HG03342 (cell line): ENCODE measurements at regions not wholly inside any gene's neighbourhood (a gene's known extent, or its start where the extent isn't known, plus 50 kb on each side); places are given as distances from the start of the nearest gene placed in this dataset.

Experiments
- ATAC-seq: cut with Tn5 transposase; IDR thresholded peaks from one replicate; pipeline ENCODE4 v1.9.1; 2021; ENCODE audit warnings: mild to moderate bottlenecking, moderate library complexity; ENCODE audit not compliant: unreplicated experiment

DNA sequence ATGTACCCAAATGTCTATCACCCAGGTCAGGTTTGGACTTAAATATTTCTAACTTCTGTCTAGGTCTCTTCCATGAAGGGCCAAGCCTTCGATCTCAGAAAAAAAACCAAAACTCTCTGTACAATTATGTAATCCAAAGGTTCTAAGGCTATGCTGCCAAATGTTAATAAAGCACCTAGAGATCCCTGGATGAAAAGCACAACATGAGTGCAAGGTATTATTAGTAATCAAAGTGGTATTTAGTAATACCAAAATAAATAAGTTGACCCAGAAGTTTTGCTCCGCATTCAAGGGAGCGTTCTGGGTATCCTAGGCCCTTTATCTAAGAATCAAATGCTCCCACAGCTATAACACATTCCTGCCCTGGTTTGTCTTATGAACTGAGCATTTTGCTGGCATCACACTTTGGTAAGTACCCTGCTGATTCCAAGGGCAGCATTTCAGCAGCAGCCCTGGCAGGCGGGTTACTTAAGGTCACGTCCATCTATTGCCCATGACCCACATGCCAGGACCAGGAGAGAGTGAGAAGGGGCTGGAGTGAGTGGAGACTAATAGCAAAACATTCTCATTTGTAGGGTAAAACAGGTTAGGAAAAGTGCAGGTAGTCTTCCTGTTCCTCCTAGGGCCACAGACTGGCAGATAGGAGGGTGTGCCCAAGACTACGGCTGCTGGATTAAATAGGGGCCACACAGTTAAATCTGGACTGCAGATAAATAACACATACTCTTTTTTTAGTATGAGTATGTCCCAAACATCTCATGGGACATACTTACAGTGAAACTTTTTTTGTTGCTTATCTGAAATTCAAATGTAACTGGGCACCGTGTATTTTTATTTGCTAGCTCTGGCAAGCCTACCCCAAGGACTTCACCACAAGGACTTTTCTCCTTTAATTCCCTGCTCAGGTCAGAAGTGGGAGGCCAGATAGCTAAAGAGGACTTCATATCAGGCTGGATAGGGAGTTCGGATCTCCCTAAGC is 76.0 kb upstream of the SNRK start:
- no peak for ATAC-seq

DNA sequence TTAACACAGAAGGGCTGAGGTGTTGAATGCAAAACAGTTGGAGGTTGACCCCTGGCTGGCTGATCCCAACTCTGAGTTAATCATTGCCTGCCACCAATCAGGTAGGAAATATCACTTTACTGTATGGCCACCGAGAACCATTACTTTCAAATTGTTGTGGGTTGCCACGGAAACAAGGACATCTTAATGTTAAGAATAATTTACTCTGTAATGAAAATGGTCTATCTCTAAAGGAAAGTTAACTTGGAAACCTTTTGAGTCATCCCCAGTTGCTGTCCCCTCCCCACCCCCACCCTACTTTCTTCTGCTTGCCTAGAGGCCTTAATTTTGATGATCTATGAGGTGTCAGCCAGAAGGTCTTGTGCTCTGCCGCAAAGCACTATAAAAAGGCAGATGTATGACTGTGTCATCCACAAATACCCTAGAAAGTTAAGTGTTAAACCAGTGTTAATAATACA is 78.7 kb upstream of the SNRK start:
- no peak for ATAC-seq

DNA sequence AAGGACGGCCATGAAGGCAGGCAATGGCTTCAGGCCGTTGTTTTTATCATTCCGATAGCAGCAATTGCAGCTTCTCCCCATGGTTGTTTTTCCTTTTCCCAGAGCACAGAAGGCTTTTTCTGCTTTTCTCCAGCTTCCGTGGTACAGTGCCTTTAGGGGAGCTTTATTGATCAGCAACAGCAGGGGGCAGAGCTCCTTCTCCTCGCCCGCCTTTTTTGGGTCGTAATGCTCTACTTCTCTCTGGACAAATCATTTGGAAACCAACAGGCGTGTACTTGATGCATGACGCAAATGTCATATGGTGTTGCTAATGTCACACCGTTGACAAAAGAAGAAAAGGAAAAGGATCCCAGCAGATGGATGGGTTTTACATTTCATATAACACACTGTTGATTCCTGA is 79.7 kb upstream of the SNRK start:
- ATAC-seq, result no peak

DNA sequence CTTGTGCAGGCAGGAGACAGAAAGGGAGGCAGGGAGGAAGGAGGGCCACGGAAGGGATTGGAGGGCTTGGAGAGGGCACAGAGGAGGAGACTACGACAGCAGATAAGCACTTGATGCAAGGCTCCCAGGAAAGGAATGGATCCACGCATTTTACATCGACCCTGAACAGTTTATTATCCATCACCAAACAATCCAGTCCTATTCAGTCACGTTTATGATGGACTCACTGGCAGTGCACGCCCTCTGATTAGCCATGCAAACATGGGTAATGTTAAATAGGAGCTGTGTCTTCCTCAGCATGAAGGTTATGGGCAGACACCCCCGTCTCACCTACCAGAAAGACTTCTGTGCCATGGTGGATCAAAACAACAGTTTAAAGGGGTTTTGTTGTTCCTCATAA is 80.2 kb upstream of the SNRK start:
- ATAC-seq, result no peak

DNA sequence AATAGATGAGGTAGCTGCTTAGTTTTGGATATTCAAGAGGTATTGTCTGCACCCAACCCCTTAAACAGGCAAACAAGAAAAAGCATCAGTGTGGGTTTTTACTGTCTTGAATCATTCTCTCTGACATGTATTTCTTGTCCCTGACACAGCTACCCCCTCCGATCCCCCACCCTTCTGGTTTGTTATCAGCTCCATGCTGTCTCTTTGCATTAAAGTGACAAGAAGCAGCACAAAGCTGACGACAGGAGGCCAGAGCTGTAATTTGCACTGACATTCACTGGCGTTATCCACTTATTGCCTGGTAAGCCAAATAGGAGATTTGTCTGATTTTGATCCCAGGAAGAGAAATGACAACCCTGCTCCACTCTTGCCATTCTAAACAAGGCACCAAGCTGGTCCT is 83.3 kb upstream of the SNRK start:
- ATAC-seq, result no peak

DNA sequence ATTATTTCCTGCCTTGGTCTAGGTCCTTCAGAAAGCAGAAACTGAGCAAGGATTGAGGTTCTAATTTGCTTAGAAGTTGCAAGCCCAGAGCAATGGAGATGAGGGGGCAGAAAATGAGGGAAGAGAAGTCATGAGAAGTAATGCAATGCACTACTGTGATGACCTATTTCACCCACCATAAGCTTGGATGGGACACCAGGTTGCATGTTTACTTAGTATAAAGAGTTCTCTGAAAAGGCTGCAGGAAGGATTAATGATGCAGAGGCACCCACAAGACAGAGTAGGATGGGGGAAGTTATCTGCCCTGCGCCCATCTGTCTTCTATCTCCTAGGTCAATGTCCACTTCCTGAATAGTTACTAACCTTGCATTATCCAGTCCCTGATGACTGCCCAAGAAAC is 84.8 kb upstream of the SNRK start:
- ATAC-seq, result no peak

DNA sequence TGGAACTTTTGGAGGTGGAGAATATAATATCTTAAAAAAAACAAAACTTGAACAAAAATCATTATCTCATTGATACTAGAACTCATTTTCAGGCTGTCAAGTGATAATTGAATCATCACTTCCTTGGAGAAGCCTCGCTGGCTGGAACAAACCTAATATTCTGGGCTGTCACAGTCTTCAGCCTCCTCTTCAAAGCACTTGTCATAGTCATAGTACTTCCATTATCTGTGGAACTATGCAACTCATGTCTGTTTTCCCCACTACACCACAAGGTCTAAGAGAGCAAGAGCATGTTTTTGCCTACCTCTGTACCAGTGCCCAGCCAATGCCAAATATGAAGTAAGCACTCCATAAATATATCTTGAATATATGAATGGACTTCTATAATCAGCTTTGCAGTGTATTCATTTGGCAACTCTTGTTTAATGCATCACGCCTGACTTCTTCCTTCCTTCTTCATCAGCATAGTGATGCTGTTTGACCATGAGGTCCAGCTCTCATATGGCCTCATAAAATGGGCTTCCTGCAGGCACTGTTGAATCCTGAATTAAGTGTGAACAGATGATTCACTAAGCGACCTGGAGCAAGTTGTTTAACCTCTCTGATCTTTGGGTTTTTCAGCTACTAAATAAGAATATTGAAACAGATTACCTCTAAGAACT is 86.6 kb upstream of the SNRK start:
- ATAC-seq, result no peak

DNA sequence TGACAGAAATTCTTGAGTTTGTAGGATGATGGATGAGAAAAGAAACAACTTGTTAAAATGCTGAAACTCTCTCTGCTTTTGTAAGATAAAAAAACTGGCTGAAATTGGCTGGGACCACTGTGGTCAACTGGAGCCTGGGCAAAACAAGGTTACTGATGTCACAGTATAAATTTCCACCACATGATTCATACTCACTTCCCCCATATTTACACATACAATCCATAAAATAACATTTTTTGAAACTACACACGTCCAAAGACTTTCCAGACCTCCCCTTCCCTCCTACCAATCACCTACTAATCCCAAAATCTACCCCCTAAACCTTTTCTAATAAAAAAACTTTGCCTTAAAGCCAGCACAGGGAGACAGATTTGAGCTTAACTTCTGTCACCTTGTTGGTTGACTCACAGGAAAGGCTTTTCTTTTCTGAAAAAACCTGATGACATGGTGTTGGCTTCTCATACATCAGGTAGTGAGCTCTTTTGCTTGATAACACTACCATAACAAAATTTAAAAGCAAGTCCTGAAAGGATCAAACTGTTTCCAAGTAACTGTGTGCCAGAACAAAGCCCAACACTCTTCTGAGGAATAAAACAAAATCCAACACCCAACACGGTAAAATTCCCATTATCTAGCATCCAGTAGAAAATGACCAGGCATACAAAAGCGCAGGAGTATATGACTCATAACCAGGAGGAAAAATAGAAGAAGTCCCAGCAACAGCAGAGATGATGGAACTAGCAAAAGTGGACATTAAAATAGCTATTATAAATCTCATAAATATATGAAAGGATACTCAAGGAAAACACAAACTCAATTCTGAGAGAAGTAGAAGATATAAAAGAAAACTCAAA is 87.3 kb upstream of the SNRK start:
- ATAC-seq, result no peak

DNA sequence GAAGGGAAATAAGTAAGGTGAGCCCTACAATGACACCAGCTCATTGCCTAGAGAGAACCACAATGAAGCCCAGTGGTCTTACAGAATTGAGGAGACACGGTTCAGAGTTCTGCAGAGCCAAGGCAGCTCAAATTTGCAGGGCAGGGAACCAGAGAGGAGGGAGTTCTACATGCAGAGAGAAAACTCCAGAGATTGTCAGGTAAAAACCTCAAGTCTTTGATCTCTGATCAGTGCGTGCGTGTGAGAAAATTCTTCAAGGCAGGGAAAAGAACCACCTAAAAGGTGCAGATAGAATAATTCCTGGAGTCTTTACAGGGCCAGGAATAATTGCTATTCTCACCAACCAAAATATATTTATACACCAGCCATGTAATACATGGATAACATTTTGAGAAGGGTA is 88.0 kb upstream of the SNRK start:
- ATAC-seq, result no peak

DNA sequence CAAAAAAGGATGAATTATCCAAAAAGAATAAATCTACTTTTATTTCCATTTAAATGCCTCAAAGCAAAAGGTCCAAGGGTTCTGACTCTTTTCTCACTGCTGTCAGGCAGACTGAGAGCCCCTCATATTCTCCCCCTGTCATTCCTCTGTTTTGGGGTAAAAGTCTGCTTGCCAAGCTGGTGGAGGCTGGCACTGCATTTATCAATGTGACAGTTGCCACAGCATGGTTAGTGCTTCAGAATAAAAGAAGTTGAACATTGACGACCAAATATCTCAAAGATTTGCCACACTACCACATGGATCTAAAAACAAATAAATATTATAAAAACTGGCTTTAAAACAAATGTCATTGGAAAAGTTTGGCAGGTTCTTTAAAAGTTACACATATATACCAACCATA is 89.2 kb upstream of the SNRK start:
- no peak for ATAC-seq

DNA sequence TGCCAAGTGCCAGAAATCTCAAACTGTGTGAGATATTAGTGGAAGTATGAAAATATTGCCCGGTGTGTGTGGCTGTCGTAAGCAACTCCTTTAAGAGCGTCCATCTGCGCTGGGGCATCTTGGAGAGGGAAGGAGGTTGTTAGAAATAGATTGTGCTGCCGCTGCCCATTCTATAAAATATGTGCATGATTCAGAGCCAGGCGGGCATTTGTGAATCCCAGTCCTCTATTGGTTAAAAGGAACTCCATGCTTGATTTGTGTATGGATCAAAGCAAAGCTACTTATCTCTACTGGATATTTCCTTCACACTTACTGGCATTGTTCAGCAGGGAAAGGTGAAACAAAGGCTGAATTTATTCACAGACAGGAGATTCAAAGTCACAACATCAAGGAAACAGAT is 89.6 kb upstream of the SNRK start:
- ATAC-seq, result no peak

DNA sequence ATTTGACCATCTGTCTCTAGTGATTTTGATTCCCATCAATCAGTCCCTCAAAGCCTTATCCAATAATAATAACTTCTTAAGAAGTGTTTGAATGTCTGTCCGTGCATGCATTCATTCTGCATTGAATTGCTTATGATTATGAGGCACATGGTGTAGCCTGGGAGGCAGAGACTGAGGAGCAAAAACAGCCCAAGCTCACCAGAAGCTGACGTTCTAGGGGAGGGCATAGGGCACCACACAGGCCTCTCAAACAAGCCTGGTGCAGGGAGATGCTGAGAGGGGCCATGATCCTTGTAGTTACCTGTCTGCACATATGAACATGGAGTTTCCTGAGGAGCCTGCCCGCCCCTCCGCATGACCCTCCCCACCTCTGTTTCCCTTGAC is 89.2 kb upstream of the POMGNT2 start:
- ATAC-seq, result no peak

DNA sequence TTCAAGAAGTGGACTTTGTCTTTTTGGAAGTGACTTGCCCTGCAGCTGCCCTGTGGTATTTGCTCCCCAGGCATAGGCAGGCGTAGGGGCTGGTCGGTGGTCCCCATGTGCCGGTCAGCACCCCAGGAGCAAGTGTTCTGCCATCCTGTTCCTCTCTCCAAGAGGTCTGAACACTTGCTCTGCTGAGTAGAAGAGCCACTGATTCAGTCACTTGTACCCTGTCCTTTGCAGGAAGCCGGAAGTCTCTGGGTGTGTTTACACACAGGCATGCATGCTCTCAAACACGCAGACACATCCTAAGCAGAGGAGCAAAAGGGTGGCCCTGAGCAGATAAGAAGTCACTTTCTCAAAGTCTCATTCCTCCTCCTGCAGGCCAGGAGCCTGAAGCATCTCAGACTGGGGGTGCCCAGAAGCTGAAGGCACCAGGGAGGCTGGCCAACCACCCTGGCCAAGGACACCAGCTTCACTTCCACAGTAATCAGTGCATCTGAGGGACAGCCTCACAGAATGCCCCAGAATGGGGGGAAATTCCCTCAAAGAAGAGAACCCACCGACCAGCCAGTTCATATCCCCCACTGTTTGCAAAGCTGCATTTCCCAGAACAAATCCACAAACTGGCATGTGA is 88.7 kb upstream of the POMGNT2 start:
- no peak for ATAC-seq

DNA sequence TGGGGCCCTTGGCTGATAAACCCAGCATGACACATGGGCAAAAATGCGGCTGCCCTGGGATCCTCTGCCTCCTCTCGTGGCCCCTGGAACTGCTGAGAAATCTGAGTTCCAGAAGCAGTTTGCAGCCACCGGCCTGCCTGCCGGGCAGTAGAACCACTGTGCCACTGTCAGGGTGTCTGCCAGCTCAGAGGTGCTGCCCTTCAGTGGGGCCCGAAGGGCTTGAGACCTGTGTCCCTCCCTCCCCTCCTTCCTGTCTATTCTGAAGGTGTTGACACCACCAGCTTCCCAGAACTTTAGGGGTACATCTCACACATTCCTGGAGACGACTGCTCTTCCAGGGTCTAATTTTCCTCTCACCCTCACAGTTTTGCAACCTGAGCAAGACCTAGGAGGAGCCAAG is 88.2 kb upstream of the POMGNT2 start:
- no peak for ATAC-seq

DNA sequence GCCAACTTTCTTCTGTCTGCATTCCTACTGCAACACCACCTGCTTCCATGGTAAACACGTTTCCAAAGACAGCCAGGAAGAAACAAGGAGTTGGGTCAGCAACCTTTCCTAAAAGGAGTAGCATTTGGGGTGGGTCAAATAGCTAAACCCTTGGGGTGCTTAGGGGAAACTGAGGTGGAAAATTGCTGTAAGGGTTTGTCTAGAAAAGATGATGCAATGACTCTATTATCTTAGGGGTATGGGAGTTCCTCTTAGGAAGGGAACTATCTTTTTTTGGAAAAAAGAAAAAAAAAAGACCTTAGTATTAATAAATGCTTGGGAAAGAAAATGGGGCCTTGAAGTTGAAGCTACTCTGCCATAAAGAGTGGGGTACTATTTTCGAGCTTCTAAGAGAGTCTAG is 86.1 kb upstream of the POMGNT2 start:
- ATAC-seq, result no peak

DNA sequence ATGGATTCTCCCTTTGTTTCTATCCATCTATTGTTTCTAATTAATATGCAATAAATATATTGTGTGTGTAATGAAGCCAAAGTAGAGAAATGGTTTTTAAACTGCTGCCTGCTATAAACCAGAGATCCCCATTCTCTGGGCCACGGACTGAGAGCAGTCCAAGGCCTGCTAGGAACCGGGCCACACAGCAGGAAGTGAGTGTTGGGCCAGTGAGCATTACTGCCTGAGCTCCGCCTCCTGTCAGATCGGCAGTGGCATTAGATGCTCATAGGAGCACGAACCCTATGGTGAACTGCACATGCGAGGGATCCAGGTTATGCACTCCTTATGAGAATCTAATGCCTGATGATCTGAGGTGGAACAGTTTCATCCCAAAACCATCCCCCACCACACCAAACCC is 85.2 kb upstream of the POMGNT2 start:
- ATAC-seq, result no peak

DNA sequence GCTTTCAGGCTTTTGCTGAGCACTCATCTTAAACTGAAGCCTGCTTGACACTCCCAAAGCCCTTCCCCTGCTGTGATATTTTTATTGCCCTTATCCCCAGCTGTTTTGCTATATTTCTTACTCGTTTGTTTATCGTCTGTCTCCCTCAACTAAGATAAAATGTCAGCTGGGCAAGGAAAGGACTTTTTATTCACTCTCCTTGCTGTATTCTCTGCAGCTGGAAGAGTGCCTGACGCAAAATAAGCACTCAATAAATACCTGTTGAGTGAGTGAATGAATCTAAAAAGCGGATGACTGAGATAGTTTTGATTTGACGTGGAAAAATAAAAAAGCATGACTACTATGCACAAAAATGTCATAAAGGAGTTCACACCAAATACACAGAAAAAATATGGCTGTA is 84.8 kb upstream of the POMGNT2 start:
- ATAC-seq, result no peak

DNA sequence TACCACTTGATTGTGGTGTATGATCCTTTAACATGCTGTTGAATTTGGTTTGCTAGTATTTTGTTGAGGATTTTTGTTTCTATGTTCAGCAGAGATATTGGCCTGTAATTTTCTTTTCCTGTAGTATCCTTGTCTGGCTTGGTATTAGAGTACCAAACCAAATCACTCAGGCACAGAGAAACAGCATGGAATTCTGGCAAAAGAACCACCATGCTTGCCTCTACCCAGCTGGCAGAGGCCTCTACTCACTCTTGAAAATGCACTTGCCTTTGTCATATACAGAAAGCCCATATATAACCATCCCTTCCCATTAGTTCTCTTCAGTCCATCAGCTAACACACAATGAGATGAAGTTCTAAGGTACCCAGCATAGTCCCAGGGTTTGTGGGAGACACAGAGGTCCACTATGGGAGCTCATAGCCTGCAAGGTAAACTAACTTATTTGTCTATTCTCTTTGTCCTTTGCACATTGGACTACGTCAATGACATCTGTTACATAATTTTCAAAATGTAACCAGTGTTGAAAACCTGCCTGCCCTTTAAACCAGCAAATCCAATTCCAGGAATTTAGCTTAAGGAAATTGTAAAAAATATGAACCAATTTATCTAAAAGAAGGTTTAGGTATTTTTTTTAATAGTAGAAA is 82.1 kb upstream of the POMGNT2 start:
- no peak for ATAC-seq

DNA sequence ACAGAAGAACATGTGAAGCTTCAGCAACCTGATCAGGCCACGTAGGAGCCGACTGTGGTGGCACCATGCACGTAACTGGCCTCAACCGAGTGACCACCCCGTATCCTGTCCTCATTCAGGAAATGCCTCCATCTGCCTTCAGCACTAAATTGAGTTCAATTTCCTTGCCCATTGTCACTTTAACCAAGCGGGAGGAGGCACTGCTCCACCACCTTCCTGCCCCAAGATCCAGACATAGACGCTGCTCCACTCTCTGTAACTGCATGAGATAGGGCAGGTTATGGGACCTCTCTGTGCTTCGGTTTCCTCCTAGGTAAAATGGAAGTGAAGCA is 80.1 kb upstream of the POMGNT2 start:
- ATAC-seq, result no peak

DNA sequence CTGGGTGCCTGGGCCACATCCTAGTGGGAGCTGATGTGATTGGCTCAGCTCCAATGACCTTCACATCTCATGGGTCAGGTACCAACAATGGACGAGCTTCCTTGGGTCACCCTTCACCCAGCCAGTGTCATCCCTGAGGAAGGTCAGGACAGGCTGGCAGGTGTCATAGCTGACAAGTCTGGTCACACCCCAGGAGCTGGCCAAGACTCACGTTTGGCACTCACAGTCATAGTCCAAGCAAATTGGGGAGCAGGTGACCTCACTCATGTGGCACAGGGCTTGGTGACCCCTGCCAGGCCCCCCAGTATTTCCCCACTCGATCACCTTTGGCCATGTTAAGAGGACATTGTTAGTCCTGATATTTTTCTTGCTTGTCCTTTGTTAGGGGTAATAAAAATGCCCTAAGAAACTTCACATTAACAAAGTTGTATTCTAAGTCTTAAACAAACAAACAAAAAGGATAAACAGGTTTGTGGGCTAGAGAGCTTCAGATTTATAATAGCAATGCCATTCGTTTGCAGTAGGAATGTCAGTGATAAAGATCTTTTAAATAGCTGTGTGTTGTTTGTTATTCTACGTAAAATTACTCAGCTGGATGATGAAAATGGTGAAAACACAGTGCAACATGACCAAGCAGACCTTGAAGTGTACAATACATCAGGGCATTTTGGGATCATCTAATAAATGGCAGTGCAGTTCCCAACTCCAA is 79.5 kb upstream of the POMGNT2 start:
- no peak for ATAC-seq
